ENCODE measurements at regions not wholly inside any gene's neighbourhood (a gene's known extent, or its start where the extent isn't known, plus 50 kb on each side); places are given as distances from the start of the nearest gene placed in this dataset.
A peak's percentile ranks its signal among the peaks of the same experiment; 100 is the strongest.

DNA sequence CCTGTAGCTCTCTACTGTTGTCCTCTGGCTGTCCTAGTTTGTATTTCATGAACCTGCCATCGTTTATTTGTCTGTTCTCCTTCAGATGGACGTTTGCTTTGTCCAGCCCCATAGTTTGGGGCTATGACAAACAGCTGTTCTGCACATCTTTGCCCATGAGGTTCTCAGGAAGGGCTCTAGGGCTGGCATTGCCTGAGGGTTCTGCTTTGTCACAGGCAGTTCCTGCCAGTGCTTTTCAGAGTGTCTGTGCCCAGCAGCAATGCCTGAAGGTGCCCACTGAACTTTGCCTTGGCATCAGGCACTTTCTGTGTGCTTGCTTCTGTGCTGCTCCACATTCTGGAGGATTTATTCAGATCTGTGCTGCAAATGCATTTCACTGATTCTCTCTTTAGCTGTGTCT lies 361.3 kb downstream of the TMEM121 start:
- H3K4me1 ChIP-seq (ENCODE audit: control insufficient read depth in 2 of 2, insufficient read depth in 2 of 2, low read length in 2 of 2) = no peaks in the 10 kb centered on the region
- H4K20me1 ChIP-seq (ENCODE audit: control insufficient read depth, insufficient read depth, low read length, poor library complexity, severe bottlenecking) = no peaks in the 10 kb centered on the region
- peaks cover 10% of the 10 kb centered on the region for H3K79me2 ChIP-seq (ENCODE audit: control insufficient read depth, insufficient read depth, low read length)
- 0% methylated on average over 1 of the region's 2 CpGs for WGBS (ENCODE audit: insufficient coverage)
- H3K27ac ChIP-seq (ENCODE audit: low read length in 2 of 2) = no peak overlapping the region
- ATAC-seq (ENCODE audit: low read depth) (no peak), DNase-seq (no peak)
- ChIA-PET POLR2A (interaction anchor here (1.8 kb wide), 1 partner anchor 25 kb away, joined by 9 read pairs; no protein-coding TSS in a partner anchor), CTCF (no interaction called here)
- H3K27me3 ChIP-seq (replicated peaks in 1 of 4; ENCODE audit: control extremely low read depth in 1 of 4, control insufficient read depth in 3 of 4, insufficient read depth in 4 of 4, low read length in 3 of 4) = no peaks in the 10 kb centered on the region
- intact Hi-C loops (cut with micrococcal nuclease) = no loop called here
- no peak overlapping the region for H2AFZ ChIP-seq (ENCODE audit: insufficient read depth, low read depth, low read length, poor library complexity, severe bottlenecking)
- no peaks in the 10 kb centered on the region for H3K27me3 Mint-ChIP-seq
- TF ChIP-seq EZH2 (IDR thresholded peaks at IDR 0.05; ENCODE audit: borderline replicate concordance, insufficient read depth, low read depth, low read length, poor library complexity, severe bottlenecking) = no peak
- TF ChIP-seq, protein P1, sequence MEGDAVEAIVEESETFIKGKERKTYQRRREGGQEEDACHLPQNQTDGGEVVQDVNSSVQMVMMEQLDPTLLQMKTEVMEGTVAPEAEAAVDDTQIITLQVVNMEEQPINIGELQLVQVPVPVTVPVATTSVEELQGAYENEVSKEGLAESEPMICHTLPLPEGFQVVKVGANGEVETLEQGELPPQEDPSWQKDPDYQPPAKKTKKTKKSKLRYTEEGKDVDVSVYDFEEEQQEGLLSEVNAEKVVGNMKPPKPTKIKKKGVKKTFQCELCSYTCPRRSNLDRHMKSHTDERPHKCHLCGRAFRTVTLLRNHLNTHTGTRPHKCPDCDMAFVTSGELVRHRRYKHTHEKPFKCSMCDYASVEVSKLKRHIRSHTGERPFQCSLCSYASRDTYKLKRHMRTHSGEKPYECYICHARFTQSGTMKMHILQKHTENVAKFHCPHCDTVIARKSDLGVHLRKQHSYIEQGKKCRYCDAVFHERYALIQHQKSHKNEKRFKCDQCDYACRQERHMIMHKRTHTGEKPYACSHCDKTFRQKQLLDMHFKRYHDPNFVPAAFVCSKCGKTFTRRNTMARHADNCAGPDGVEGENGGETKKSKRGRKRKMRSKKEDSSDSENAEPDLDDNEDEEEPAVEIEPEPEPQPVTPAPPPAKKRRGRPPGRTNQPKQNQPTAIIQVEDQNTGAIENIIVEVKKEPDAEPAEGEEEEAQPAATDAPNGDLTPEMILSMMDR (IDR thresholded peaks at IDR 0.05) = no peak
- H3K27ac Mint-ChIP-seq = peak overlapping the region; percentile 77
- H3K36me3 ChIP-seq (replicated peaks in 1 of 2; ENCODE audit: control extremely low read depth in 1 of 2, control insufficient read depth in 1 of 2, extremely low read depth in 1 of 2, insufficient read depth in 2 of 2, low read length in 1 of 2) = no peaks in the 10 kb centered on the region
- H3K4me3 ChIP-seq (ENCODE audit: control extremely low read depth in 1 of 5, extremely low read depth in 1 of 5, insufficient read depth in 1 of 5, low read depth in 2 of 5, low read length in 4 of 5) = peak overlapping the region in 1 of 5 experiments; percentile 25
- no peak overlapping the region for H3K9ac ChIP-seq (ENCODE audit: low read length)
- no peaks in the 10 kb centered on the region for H3K4me1 Mint-ChIP-seq
- no peaks in the 10 kb centered on the region for H3K9me3 Mint-ChIP-seq (ENCODE audit: insufficient read depth)
- no peak overlapping the region for H3K4me2 ChIP-seq (replicated peaks; ENCODE audit: low read depth, low read length, poor library complexity, severe bottlenecking)
- no peaks in the 10 kb centered on the region for H3K9me3 ChIP-seq (ENCODE audit: control extremely low read depth in 1 of 3, control insufficient read depth in 2 of 3, insufficient read depth in 1 of 3, low read length in 2 of 3)
- peak overlapping the region; percentile 74 for H3K4me3 Mint-ChIP-seq

DNA sequence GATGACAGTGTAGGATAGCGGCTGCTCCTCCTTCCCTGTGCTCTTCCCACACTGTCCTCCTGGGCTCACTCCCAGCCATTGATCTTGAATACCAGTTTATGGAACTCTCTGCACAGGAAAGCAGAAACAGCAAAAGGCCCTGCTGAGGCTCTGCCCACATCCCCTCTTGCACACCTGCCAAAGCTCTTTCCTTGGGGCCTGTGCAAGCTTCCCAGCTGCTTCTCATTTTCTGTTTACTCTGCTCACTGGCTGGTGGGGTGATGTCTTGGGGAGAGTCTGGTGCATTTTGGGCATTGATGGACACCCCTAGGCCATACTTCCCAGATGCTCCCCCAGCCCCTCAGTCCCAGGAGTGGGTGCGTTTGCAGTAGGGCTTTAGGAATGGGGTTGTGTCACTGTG lies 361.8 kb downstream of the TMEM121 start:
- no peaks in the 10 kb centered on the region for H4K20me1 ChIP-seq (ENCODE audit: control insufficient read depth, insufficient read depth, low read length, poor library complexity, severe bottlenecking)
- no peak overlapping the region for H2AFZ ChIP-seq (ENCODE audit: insufficient read depth, low read depth, low read length, poor library complexity, severe bottlenecking)
- DNase-seq (no peak), ATAC-seq (ENCODE audit: low read depth) (no peak)
- Mint-ChIP-seq H3K27me3 (no peaks in the 10 kb centered on the region), H3K4me1 (no peaks in the 10 kb centered on the region), H3K4me3 (peak overlapping the region; percentile 74), H3K9me3 (ENCODE audit: insufficient read depth) (no peaks in the 10 kb centered on the region), H3K27ac (peak overlapping the region; percentile 26)
- H3K4me1 ChIP-seq (ENCODE audit: control insufficient read depth in 2 of 2, insufficient read depth in 2 of 2, low read length in 2 of 2) = no peaks in the 10 kb centered on the region
- peak overlapping the region in 1 of 2 donors; percentile 29 for H3K27ac ChIP-seq (ENCODE audit: low read length in 2 of 2)
- no peak overlapping the region for H3K9ac ChIP-seq (ENCODE audit: low read length)
- peak overlapping the region in 3 of 5 experiments; percentile 25 to 45 (median 44) for H3K4me3 ChIP-seq (ENCODE audit: control extremely low read depth in 1 of 5, extremely low read depth in 1 of 5, insufficient read depth in 1 of 5, low read depth in 2 of 5, low read length in 4 of 5)
- H3K27me3 ChIP-seq (replicated peaks in 1 of 4; ENCODE audit: control extremely low read depth in 1 of 4, control insufficient read depth in 3 of 4, insufficient read depth in 4 of 4, low read length in 3 of 4) = no peaks in the 10 kb centered on the region
- intact Hi-C loops (cut with micrococcal nuclease) = no loop called here
- H3K79me2 ChIP-seq (ENCODE audit: control insufficient read depth, insufficient read depth, low read length) = peaks cover 10% of the 10 kb centered on the region
- no peaks in the 10 kb centered on the region for H3K36me3 ChIP-seq (replicated peaks in 1 of 2; ENCODE audit: control extremely low read depth in 1 of 2, control insufficient read depth in 1 of 2, extremely low read depth in 1 of 2, insufficient read depth in 2 of 2, low read length in 1 of 2)
- no CpG with 5 or more reads among the region's 2 CpGs for WGBS (ENCODE audit: insufficient coverage)
- H3K9me3 ChIP-seq (ENCODE audit: control extremely low read depth in 1 of 3, control insufficient read depth in 2 of 3, insufficient read depth in 1 of 3, low read length in 2 of 3) = no peaks in the 10 kb centered on the region
- TF ChIP-seq EZH2 (IDR thresholded peaks at IDR 0.05; ENCODE audit: borderline replicate concordance, insufficient read depth, low read depth, low read length, poor library complexity, severe bottlenecking) = no peak
- TF ChIP-seq, protein P1 (IDR thresholded peaks at IDR 0.05) = no peak
- H3K4me2 ChIP-seq (replicated peaks; ENCODE audit: low read depth, low read length, poor library complexity, severe bottlenecking) = peak overlapping the region; percentile 47
- POLR2A ChIA-PET = interaction anchor here (1.8 kb wide), 1 partner anchor 26 kb away, joined by 9 read pairs; no protein-coding TSS in a partner anchor
- CTCF ChIA-PET = no interaction called here
